GM23338 (cell line): ENCODE measurements at regions not wholly inside any gene's neighbourhood (a gene's known extent, or its start where the extent isn't known, plus 50 kb on each side); places are given as distances from the start of the nearest gene placed in this dataset.

Source experiments
- ATAC-seq: fragments of 200-7000 bp; cut with Tn5 transposase; 3 replicates; pipeline ENCODE4 v1.9.1; 2020
- DNase-seq: peaks from one replicate; pipeline ENCODE4 v3.0.0-alpha.2; 2015; ENCODE audit warnings: low spot score
- H2AFZ ChIP-seq: fragments of 200-600 bp; sonication (generic); 2 replicates; pipeline ENCODE4 v1.8.0; 2016; ENCODE audit warnings: antibody characterized with exemption, mild to moderate bottlenecking, moderate library complexity
- H3F3A ChIP-seq: fragments of 200-600 bp; sonication (generic); replicated peaks from 2 replicates; pipeline ENCODE4 v1.8.0; 2017; ENCODE audit warnings: antibody characterized with exemption, mixed run types, low read depth
- H3K27ac ChIP-seq: fragments of 200-600 bp; sonication (generic); 2 replicates; pipeline ENCODE4 v1.6.1; 2016; ENCODE audit warnings: low read depth
- H3K27me3 ChIP-seq: fragments of 200-600 bp; sonication (generic); 2 replicates; pipeline ENCODE4 v1.8.0; 2016; ENCODE audit warnings: mild to moderate bottlenecking, mixed run types, moderate library complexity; ENCODE audit not compliant: insufficient read depth
- H3K36me3 ChIP-seq: fragments of 200-600 bp; sonication (generic); 2 replicates; pipeline ENCODE4 v1.8.0; 2016; ENCODE audit warnings: mild to moderate bottlenecking; ENCODE audit not compliant: insufficient read depth
- H3K4me1 ChIP-seq: fragments of 200-600 bp; sonication (generic); 2 replicates; pipeline ENCODE4 v1.8.0; 2016; ENCODE audit warnings: mild to moderate bottlenecking, moderate library complexity; ENCODE audit not compliant: insufficient read depth
- H3K4me2 ChIP-seq: fragments of 200-600 bp; sonication (generic); 2 replicates; pipeline ENCODE4 v1.7.1; 2017; ENCODE audit warnings: mixed run types
- H3K4me3 ChIP-seq: fragments of 200-600 bp; sonication (generic); 2 replicates; pipeline ENCODE4 v1.6.1; 2016; ENCODE audit warnings: mixed run types
- H3K79me2 ChIP-seq: fragments of 200-600 bp; sonication (generic); replicated peaks from 2 replicates; pipeline ENCODE4 v1.8.0; 2017; ENCODE audit warnings: mild to moderate bottlenecking; ENCODE audit not compliant: insufficient read depth
- H3K9me2 ChIP-seq: fragments of 200-600 bp; sonication (generic); 2 replicates; pipeline ENCODE4 v1.8.0; 2017; ENCODE audit not compliant: insufficient read depth
- H4K20me1 ChIP-seq: fragments of 200-600 bp; sonication (generic); replicated peaks from 2 replicates; pipeline ENCODE4 v1.8.0; 2017; ENCODE audit warnings: mild to moderate bottlenecking; ENCODE audit not compliant: insufficient read depth
- H3K27ac Mint-ChIP-seq: 2 replicates; pipeline ENCODE4 v1.8.0; 2020; ENCODE audit warnings: inconsistent platforms, mild to moderate bottlenecking, moderate library complexity, mixed read lengths
- H3K27me3 Mint-ChIP-seq: 3 replicates; pipeline ENCODE4 v1.8.0; 2022; ENCODE audit warnings: low read depth, mild to moderate bottlenecking, moderate library complexity, mixed read lengths, inconsistent platforms; ENCODE audit not compliant: insufficient read depth, poor library complexity
- H3K36me3 Mint-ChIP-seq: 3 replicates; pipeline ENCODE4 v1.8.0; 2021; ENCODE audit warnings: low read depth, mild to moderate bottlenecking, inconsistent platforms, moderate library complexity, mixed read lengths
- H3K4me1 Mint-ChIP-seq: 3 replicates; pipeline ENCODE4 v1.8.0; 2020; ENCODE audit warnings: mild to moderate bottlenecking, inconsistent platforms, mixed read lengths
- H3K4me3 Mint-ChIP-seq: 3 replicates; pipeline ENCODE4 v1.8.0; 2021; ENCODE audit warnings: moderate library complexity, mild to moderate bottlenecking, inconsistent platforms, mixed read lengths
- H3K9me3 Mint-ChIP-seq: 3 replicates; pipeline ENCODE4 v1.8.0; 2020; ENCODE audit warnings: moderate library complexity, mild to moderate bottlenecking, inconsistent platforms, mixed read lengths
- CREB1 ChIP-seq: fragments of 250-450 bp; sonication (Bioruptor Pico); IDR thresholded peaks from 2 replicates; pipeline ENCODE4 v1.5.0; 2020; ENCODE audit warnings: low read depth, mild to moderate bottlenecking, moderate library complexity
- CTCF ChIP-seq, 2 experiments: fragments of 200-600 bp in 1 of 2; sonication (generic) in 1 of 2; conservative IDR thresholded peaks; 2 replicates each; pipeline versions ENCODE4 v1.5.1 to v1.6.1; 2016 to 2017; ENCODE audit warnings: antibody characterized with exemption in 2 of 2, low read depth in 2 of 2, mild to moderate bottlenecking in 2 of 2, moderate library complexity in 1 of 2
- ETS1 ChIP-seq: IDR thresholded peaks from 2 replicates; pipeline ENCODE4 v1.6.1; 2016; ENCODE audit warnings: antibody characterized with exemption
- EZH2 ChIP-seq: fragments of 200-600 bp; sonication (generic); IDR thresholded peaks from one replicate; pipeline ENCODE4 v1.8.0; 2017; ENCODE audit warnings: antibody characterized with exemption, mild to moderate bottlenecking, low read depth; ENCODE audit not compliant: unreplicated experiment
- EZH2phosphoT487 ChIP-seq: fragments of 200-600 bp; sonication (generic); IDR thresholded peaks from one replicate; pipeline ENCODE4 v1.8.1; 2018; ENCODE audit warnings: antibody characterized with exemption; ENCODE audit not compliant: unreplicated experiment
- JUNB ChIP-seq: IDR thresholded peaks from one replicate; pipeline ENCODE4 v1.6.1; 2016; ENCODE audit warnings: antibody characterized with exemption; ENCODE audit not compliant: unreplicated experiment
- NANOG ChIP-seq: IDR thresholded peaks from 2 replicates; pipeline ENCODE4 v1.6.1; 2016; ENCODE audit warnings: antibody characterized with exemption, borderline replicate concordance
- POLR2AphosphoS5 ChIP-seq: IDR thresholded peaks from 2 replicates; pipeline ENCODE4 v1.6.1; 2016; ENCODE audit warnings: antibody characterized with exemption, low read depth
- REST ChIP-seq: IDR thresholded peaks from one replicate; pipeline ENCODE4 v1.6.1; 2018; ENCODE audit warnings: antibody characterized with exemption; ENCODE audit not compliant: unreplicated experiment
- STAT1 ChIP-seq: IDR thresholded peaks from one replicate; pipeline ENCODE4 v1.6.1; 2016; ENCODE audit warnings: antibody characterized with exemption; ENCODE audit not compliant: unreplicated experiment
- ZNF114 ChIP-seq: fragments of 250-450 bp; sonication (Bioruptor Pico); IDR thresholded peaks from 2 replicates; pipeline ENCODE4 v1.5.0; 2020; ENCODE audit warnings: mild to moderate bottlenecking, moderate library complexity
- ZNF331 ChIP-seq: fragments of 250-450 bp; sonication (Bioruptor Pico); IDR thresholded peaks from 2 replicates; pipeline ENCODE4 v1.5.0; 2020; ENCODE audit warnings: low read depth, mild to moderate bottlenecking, moderate library complexity
- ZNF462 ChIP-seq: fragments of 250-450 bp; sonication (Bioruptor Pico); IDR thresholded peaks from 2 replicates; pipeline ENCODE4 v1.5.0; 2020; ENCODE audit warnings: mild to moderate bottlenecking, moderate library complexity

- Mint-ChIP-seq H3K4me3 (no peak overlapping the region), H3K27ac (no peak overlapping the region), H3K9me3 (no peaks in the 10 kb centered on the region), H3K4me1 (peaks cover 9% of the 10 kb centered on the region), H3K27me3 (no peaks in the 10 kb centered on the region), H3K36me3 (no peaks in the 10 kb centered on the region)
- no peak overlapping the region for H3K27ac ChIP-seq
- H4K20me1 ChIP-seq = no peaks in the 10 kb centered on the region
- H2AFZ ChIP-seq = no peak overlapping the region
- H3K36me3 ChIP-seq = no peaks in the 10 kb centered on the region
- ATAC-seq (no peak), DNase-seq (no peak)
- H3K4me3 ChIP-seq = no peak overlapping the region
- no peak for TF ChIP-seq ZNF331 (CRISPR knock-in tag)
- no peak for TF ChIP-seq STAT1
- TF ChIP-seq ZNF114 (CRISPR knock-in tag) = no peak
- TF ChIP-seq JUNB = no peak
- no peak for TF ChIP-seq ETS1
- TF ChIP-seq EZH2 = no peak
- TF ChIP-seq CTCF (conservative IDR thresholded peaks at IDR 0.05; ENCODE audit: low read depth in 2 of 2) = no peak
- no peak for TF ChIP-seq REST
- no peak for TF ChIP-seq EZH2phosphoT487
- TF ChIP-seq NANOG = no peak
- TF ChIP-seq POLR2AphosphoS5 = no peak
- no peak for TF ChIP-seq CREB1 (CRISPR knock-in tag)
- TF ChIP-seq ZNF462 = no peak
- H3K9me2 ChIP-seq = no peaks in the 10 kb centered on the region
- H3K4me1 ChIP-seq = no peaks in the 10 kb centered on the region
- H3K4me2 ChIP-seq = no peak overlapping the region
- no peaks in the 10 kb centered on the region for H3K27me3 ChIP-seq
- no peaks in the 10 kb centered on the region for H3K79me2 ChIP-seq
- no peaks in the 10 kb centered on the region for H3F3A ChIP-seq
Observed at GRCh38 chrX:137483554-137483953, 82.4 kb upstream of the ZIC3 start.
